ENCODE measurements at regions not wholly inside any gene's neighbourhood (a gene's known extent, or its start where the extent isn't known, plus 50 kb on each side); places are given as distances from the start of the nearest gene placed in this dataset.
A peak's percentile ranks its signal among the peaks of the same experiment; 100 is the strongest.

DNA sequence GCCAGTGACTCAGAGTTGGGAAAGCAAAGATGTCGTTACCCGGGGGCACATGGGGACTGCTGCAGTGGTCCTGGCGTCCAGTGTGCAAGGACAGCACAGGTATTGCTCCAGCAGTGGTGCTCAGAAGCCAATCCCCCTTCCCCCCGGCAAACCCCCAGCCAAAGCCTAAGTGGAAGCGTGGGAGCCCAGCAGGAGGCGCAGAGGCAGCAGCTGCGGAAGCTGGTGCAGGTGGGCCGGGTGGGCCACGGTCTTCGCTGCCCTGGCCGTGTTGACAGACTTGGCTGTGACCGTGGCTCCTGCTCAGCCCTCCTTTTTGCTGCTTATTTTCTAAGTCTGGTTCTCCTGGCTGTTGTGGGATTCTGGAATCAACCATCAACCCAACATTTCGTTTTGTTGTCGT lies 369.8 kb upstream of the ST6GAL2 start:
- TF ChIP-seq MLX (CRISPR knock-in tag; IDR thresholded peaks at IDR 0.05) = no peak
- no peak for TF ChIP-seq NFATC4 (CRISPR knock-in tag; IDR thresholded peaks at IDR 0.05)
- TF ChIP-seq, protein P1, sequence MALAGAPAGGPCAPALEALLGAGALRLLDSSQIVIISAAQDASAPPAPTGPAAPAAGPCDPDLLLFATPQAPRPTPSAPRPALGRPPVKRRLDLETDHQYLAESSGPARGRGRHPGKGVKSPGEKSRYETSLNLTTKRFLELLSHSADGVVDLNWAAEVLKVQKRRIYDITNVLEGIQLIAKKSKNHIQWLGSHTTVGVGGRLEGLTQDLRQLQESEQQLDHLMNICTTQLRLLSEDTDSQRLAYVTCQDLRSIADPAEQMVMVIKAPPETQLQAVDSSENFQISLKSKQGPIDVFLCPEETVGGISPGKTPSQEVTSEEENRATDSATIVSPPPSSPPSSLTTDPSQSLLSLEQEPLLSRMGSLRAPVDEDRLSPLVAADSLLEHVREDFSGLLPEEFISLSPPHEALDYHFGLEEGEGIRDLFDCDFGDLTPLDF (CRISPR knock-in tag; IDR thresholded peaks at IDR 0.05) = no peak
- no peak for TF ChIP-seq PRRX2 (CRISPR knock-in tag; IDR thresholded peaks at IDR 0.05)
- TF ChIP-seq CBFB (CRISPR knock-in tag; IDR thresholded peaks at IDR 0.05; ENCODE audit: low read depth) = no peak
- TF ChIP-seq ZMAT4 (CRISPR knock-in tag; IDR thresholded peaks at IDR 0.05) = no peak
- TF ChIP-seq SP1 (CRISPR knock-in tag; conservative IDR thresholded peaks at IDR 0.05) = no peak
- no peak for TF ChIP-seq USF2 (CRISPR knock-in tag; IDR thresholded peaks at IDR 0.05)
- TF ChIP-seq NR1H2 (CRISPR knock-in tag; IDR thresholded peaks at IDR 0.05) = no peak
- peaks cover 5% of the 10 kb centered on the region for H3K4me1 Mint-ChIP-seq
- H3K4me3 Mint-ChIP-seq = no peak overlapping the region
- ChIA-PET CTCF (no interaction called here), POLR2A (no interaction called here)
- H3K36me3 Mint-ChIP-seq = peaks cover 2% of the 10 kb centered on the region; the same call in 1 of the 2 replicates
- no peak overlapping the region for H3K27ac Mint-ChIP-seq
- peaks cover 23% of the 10 kb centered on the region for H3K9me3 Mint-ChIP-seq
- DNase-seq (ENCODE audit: low spot score) = peak; percentile 31
- H3K27me3 Mint-ChIP-seq (ENCODE audit: low read depth) = no peaks in the 10 kb centered on the region
- ATAC-seq = no peak

DNA sequence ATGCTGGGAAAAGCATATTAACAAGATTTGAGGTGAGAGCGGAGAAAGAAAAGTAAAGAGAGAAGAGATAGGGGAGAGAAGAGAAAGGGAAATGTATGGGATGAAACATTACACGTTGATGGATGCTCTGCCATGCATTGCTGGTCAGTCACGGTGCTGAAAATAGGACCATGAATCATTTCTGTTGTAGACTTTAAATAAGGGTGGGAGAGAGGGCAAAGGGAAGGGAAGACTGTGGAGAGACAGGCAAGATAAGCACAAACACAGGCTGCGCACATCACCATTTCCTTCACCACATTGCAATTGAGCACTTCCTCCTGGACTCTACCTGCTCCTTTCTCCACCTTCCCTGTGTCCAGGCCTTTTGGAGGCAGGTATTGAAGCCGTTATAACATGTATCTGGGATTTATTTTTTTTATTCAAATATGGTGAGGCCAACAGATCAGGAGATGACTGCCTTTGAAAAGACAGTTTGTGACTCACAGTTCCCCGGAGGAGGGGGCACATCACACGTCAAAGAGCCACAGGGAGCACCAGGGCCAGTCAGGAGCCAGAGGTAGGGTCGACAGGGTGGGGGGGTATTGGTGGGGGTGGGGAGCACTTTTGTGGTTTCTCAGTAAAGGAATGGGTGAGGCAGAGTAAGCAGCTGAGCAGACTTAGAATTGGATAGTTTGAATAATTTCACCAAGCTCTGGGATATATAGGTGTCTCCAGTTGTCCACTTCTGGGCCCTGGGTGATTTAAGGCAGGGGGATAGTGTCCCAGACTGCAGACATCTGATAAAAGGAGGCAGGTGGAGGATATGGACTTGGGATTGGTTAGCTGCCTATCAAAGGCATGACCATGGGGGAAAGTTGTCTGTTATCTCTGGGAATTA lies 372.8 kb upstream of the ST6GAL2 start:
- no peaks in the 10 kb centered on the region for H3K36me3 Mint-ChIP-seq
- H3K9me3 Mint-ChIP-seq = no peaks in the 10 kb centered on the region
- H3K27me3 Mint-ChIP-seq (ENCODE audit: low read depth) = no peaks in the 10 kb centered on the region
- no peak overlapping the region for H3K4me3 Mint-ChIP-seq
- CTCF ChIA-PET = no interaction called here
- TF ChIP-seq ZNF416 (CRISPR knock-in tag; IDR thresholded peaks at IDR 0.05) = no peak
- TF ChIP-seq ZBTB43 (CRISPR knock-in tag; IDR thresholded peaks at IDR 0.05) = no peak
- no peak for TF ChIP-seq CBFB (CRISPR knock-in tag; IDR thresholded peaks at IDR 0.05; ENCODE audit: low read depth)
- TF ChIP-seq ZNF281 (CRISPR knock-in tag; IDR thresholded peaks at IDR 0.05) = no peak
- TF ChIP-seq, protein P2, sequence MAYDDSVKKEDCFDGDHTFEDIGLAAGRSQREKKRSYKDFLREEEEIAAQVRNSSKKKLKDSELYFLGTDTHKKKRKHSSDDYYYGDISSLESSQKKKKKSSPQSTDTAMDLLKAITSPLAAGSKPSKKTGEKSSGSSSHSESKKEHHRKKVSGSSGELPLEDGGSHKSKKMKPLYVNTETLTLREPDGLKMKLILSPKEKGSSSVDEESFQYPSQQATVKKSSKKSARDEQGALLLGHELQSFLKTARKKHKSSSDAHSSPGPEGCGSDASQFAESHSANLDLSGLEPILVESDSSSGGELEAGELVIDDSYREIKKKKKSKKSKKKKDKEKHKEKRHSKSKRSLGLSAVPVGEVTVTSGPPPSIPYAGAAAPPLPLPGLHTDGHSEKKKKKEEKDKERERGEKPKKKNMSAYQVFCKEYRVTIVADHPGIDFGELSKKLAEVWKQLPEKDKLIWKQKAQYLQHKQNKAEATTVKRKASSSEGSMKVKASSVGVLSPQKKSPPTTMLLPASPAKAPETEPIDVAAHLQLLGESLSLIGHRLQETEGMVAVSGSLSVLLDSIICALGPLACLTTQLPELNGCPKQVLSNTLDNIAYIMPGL (CRISPR knock-in tag; IDR thresholded peaks at IDR 0.05) = no peak
- TF ChIP-seq ZMAT4 (CRISPR knock-in tag; IDR thresholded peaks at IDR 0.05) = no peak
- no peak for TF ChIP-seq FOXK1 (CRISPR knock-in tag; IDR thresholded peaks at IDR 0.05)
- no peak for TF ChIP-seq ZNF396 (CRISPR knock-in tag; IDR thresholded peaks at IDR 0.05; ENCODE audit: borderline replicate concordance)
- TF ChIP-seq MLX (CRISPR knock-in tag; IDR thresholded peaks at IDR 0.05) = no peak
- TF ChIP-seq, protein P3, sequence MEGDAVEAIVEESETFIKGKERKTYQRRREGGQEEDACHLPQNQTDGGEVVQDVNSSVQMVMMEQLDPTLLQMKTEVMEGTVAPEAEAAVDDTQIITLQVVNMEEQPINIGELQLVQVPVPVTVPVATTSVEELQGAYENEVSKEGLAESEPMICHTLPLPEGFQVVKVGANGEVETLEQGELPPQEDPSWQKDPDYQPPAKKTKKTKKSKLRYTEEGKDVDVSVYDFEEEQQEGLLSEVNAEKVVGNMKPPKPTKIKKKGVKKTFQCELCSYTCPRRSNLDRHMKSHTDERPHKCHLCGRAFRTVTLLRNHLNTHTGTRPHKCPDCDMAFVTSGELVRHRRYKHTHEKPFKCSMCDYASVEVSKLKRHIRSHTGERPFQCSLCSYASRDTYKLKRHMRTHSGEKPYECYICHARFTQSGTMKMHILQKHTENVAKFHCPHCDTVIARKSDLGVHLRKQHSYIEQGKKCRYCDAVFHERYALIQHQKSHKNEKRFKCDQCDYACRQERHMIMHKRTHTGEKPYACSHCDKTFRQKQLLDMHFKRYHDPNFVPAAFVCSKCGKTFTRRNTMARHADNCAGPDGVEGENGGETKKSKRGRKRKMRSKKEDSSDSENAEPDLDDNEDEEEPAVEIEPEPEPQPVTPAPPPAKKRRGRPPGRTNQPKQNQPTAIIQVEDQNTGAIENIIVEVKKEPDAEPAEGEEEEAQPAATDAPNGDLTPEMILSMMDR (IDR thresholded peaks at IDR 0.05) = no peak
- no peak for TF ChIP-seq PRRX2 (CRISPR knock-in tag; IDR thresholded peaks at IDR 0.05)
- peaks cover 5% of the 10 kb centered on the region for H3K4me1 Mint-ChIP-seq
- DNase-seq (ENCODE audit: low spot score) (no peak), ATAC-seq (no peak)
- H3K27ac Mint-ChIP-seq = no peak overlapping the region
- POLR2A ChIA-PET = no interaction called here
